GM12878 (cell line): ENCODE measurements at regions not wholly inside any gene's neighbourhood (a gene's known extent, or its start where the extent isn't known, plus 50 kb on each side); places are given as distances from the start of the nearest gene placed in this dataset.
A peak's percentile ranks its signal among the peaks of the same experiment; 100 is the strongest.

Source experiments
- ATAC-seq: fragments of 200-7000 bp; cut with Tn5 transposase; 3 replicates; pipeline ENCODE4 v1.9.1; 2020; ENCODE audit warnings: mild to moderate bottlenecking, moderate library complexity
- BruUV-seq: library from RNA; stranded (reverse); fragments of 400-500 nt; replicated peaks from 2 replicates; lab custom pipeline; 2021; lab: Mats Ljungman, UMichigan
- CTCF ChIA-PET: fragments of 300-600 bp; sonication (Branson Sonifier 250); formaldehyde crosslinking; extraction: SDS; loops from one replicate; lab custom pipeline; 2021; ENCODE audit warnings: inconsistent platforms; lab: Yijun Ruan, JAX
- POLR2A ChIA-PET: fragments of 350-600 bp; formaldehyde crosslinking; extraction: SDS; loops from one replicate; lab custom pipeline; 2021; ENCODE audit warnings: inconsistent platforms; lab: Charles Lee
- RAD21 ChIA-PET: fragments of 300-600 bp; sonication (Branson Sonifier 250); formaldehyde crosslinking; loops from one replicate; lab custom pipeline; 2023; ENCODE audit warnings: antibody characterized with exemption; ENCODE audit not compliant: unreplicated experiment; lab: Charles Lee
- SMC1A ChIA-PET: fragments of 300-600 bp; sonication (Branson Sonifier 250); formaldehyde crosslinking; loops from one replicate; lab custom pipeline; 2023; ENCODE audit not compliant: unreplicated experiment, uncharacterized antibody; lab: Charles Lee
- DNase-seq: peaks from one replicate; pipeline ENCODE4 v3.0.0-alpha.2; 2011; ENCODE audit warnings: low read depth, low spot score
- FAIRE-seq: peaks from 3 replicates; lab custom pipeline; 2011; peaks lifted over from hg19 to GRCh38; lab: Jason Lieb, UNC
- H2AFZ ChIP-seq: 2 replicates; pipeline ENCODE4 v1.6.0; 2011; ENCODE audit warnings: low read depth, low read length, control low read depth; ENCODE audit not compliant: control insufficient read depth
- H3K27ac ChIP-seq: 2 replicates; pipeline ENCODE4 v1.5.1; 2011; ENCODE audit warnings: control low read depth; ENCODE audit not compliant: control insufficient read depth, insufficient read depth
- H3K27me3 ChIP-seq, 2 experiments: replicated peaks in 1 of 2; 2 replicates each; pipeline versions ENCODE4 v1.6.0 to v1.6.1; 2011; ENCODE audit warnings: low read length in 1 of 2; ENCODE audit not compliant: control insufficient read depth in 2 of 2, insufficient read depth in 2 of 2
- H3K36me3 ChIP-seq, 2 experiments: 2 replicates each; pipeline ENCODE4 v1.5.1; 2011; ENCODE audit warnings: low read length in 1 of 2; ENCODE audit not compliant: control insufficient read depth in 2 of 2, insufficient read depth in 2 of 2
- H3K4me1 ChIP-seq: 2 replicates; pipeline ENCODE4 v1.6.1; 2011; ENCODE audit warnings: mild to moderate bottlenecking, low read length, moderate library complexity, mixed read lengths; ENCODE audit not compliant: control insufficient read depth, insufficient read depth
- H3K4me2 ChIP-seq: 2 replicates; pipeline ENCODE4 v1.6.0; 2011; ENCODE audit warnings: control low read depth; ENCODE audit not compliant: control insufficient read depth, insufficient read depth
- H3K4me3 ChIP-seq: fragments of 200-600 bp; sonication (generic); 2 replicates; pipeline ENCODE4 v1.5.1; 2016
- H3K79me2 ChIP-seq: 2 replicates; pipeline ENCODE4 v1.6.0; 2011; ENCODE audit warnings: low read length; ENCODE audit not compliant: control insufficient read depth, insufficient read depth
- H3K9ac ChIP-seq: 2 replicates; pipeline ENCODE4 v1.8.0; 2011; ENCODE audit warnings: low read length, control low read depth, mixed read lengths; ENCODE audit not compliant: control insufficient read depth, insufficient read depth
- H3K9me3 ChIP-seq: replicated peaks from 3 replicates; pipeline ENCODE4 v1.5.1; 2011; ENCODE audit warnings: mild to moderate bottlenecking, low read length; ENCODE audit not compliant: control insufficient read depth, insufficient read depth
- H4K20me1 ChIP-seq: 2 replicates; pipeline ENCODE4 v1.6.0; 2011; ENCODE audit not compliant: control insufficient read depth, insufficient read depth
- ASH2L ChIP-seq: fragments of 300-600, 200-600 bp; sonication (generic); IDR thresholded peaks from 2 replicates; pipeline ENCODE4 v1.6.1; 2017; ENCODE audit warnings: low read depth, mild to moderate bottlenecking, borderline replicate concordance
- ATF7 ChIP-seq: fragments of 450-650 bp; IDR thresholded peaks from 2 replicates; pipeline ENCODE4 v1.6.1; 2016; ENCODE audit warnings: low read depth, mild to moderate bottlenecking
- E2F8 ChIP-seq: fragments of 450-650 bp; IDR thresholded peaks from 2 replicates; pipeline ENCODE4 v1.6.1; 2018; ENCODE audit warnings: mild to moderate bottlenecking, low read depth, moderate library complexity; ENCODE audit not compliant: partially characterized antibody
- ESRRA ChIP-seq: IDR thresholded peaks from 2 replicates; pipeline ENCODE4 v1.6.1; 2012; ENCODE audit warnings: mild to moderate bottlenecking, low read length, improper control_type of control experiment
- RAD51 ChIP-seq: fragments of 450-650 bp; IDR thresholded peaks from 2 replicates; pipeline ENCODE4 v1.6.1; 2016; ENCODE audit warnings: moderate library complexity, mild to moderate bottlenecking, inconsistent platforms
- RELA ChIP-seq: fragments of 450-650 bp; IDR thresholded peaks from 2 replicates; pipeline ENCODE4 v1.8.0; 2014; ENCODE audit warnings: borderline replicate concordance; ENCODE audit not compliant: partially characterized antibody
- SREBF1 ChIP-seq: IDR thresholded peaks from 2 replicates; pipeline ENCODE4 v1.6.1; 2012; ENCODE audit warnings: mild to moderate bottlenecking, low read length
- TCF12 ChIP-seq: IDR thresholded peaks from 2 replicates; pipeline ENCODE4 v1.6.1; 2011; ENCODE audit warnings: low read depth, mild to moderate bottlenecking, low read length
- ZBTB33 ChIP-seq: fragments of 450-650 bp; IDR thresholded peaks from 2 replicates; pipeline ENCODE4 v1.6.1; 2017; ENCODE audit warnings: mild to moderate bottlenecking
- ZNF207 ChIP-seq: fragments of 450-650 bp; IDR thresholded peaks from 2 replicates; pipeline ENCODE4 v1.6.1; 2014; ENCODE audit warnings: antibody characterized with exemption, mild to moderate bottlenecking, borderline replicate concordance
- WGBS: methylation state at CpG from one replicate; pipeline ENCODE4 v1.1.6; 2016; ENCODE audit warnings: low lambda C conversion rate; ENCODE audit not compliant: insufficient replicate concordance, insufficient coverage; ENCODE audit errors: missing lambda C conversion rate; 5-methylcytosine and 5-hydroxymethylcytosine counted together
- in situ Hi-C: fragments of 300-500 bp; cut with MboI; formaldehyde crosslinking; loops from 9 replicates; pipeline ENCODE4 v1.14.3; 2018; ENCODE audit warnings: mixed read lengths
- intact Hi-C: fragments of 100-400 bp; cut with micrococcal nuclease; formaldehyde crosslinking; loops from one replicate; pipeline ENCODE4 v1.14.2; 2022; ENCODE audit not compliant: unreplicated experiment
- TF ChIP-seq, protein P1 (sequence below), 3 experiments: IDR thresholded peaks in 2 of 3; conservative IDR thresholded peaks in 1 of 3; 2 replicates each; pipeline ENCODE4 v1.5.1; 2011; ENCODE audit warnings: low read depth in 3 of 3, low read length in 3 of 3, mild to moderate bottlenecking in 3 of 3, control low read depth in 2 of 3, moderate library complexity in 2 of 3, inconsistent platforms in 1 of 3, mixed read lengths in 1 of 3; ENCODE audit not compliant: control insufficient read depth in 2 of 3, insufficient read depth in 1 of 3; ENCODE audit errors: extremely low read depth in 1 of 3
- TF ChIP-seq, protein P2 (sequence below): IDR thresholded peaks from 2 replicates; pipeline ENCODE4 v1.6.1; 2011; ENCODE audit warnings: borderline replicate concordance, low read depth, mild to moderate bottlenecking, moderate library complexity, low read length; ENCODE audit not compliant: insufficient read depth, poor library complexity, severe bottlenecking

- no TSS peak for BruUV-seq
- Histone ChIP-seq H4K20me1 (no peaks in the 10 kb centered on the region), H3K9me3 (no peaks in the 10 kb centered on the region), H3K27ac (no peak overlapping the region), H3K4me2 (no peak overlapping the region), H3K36me3 (no peaks in the 10 kb centered on the region), H3K4me3 (no peak overlapping the region), H2AFZ (no peak overlapping the region), H3K79me2 (no peaks in the 10 kb centered on the region), H3K4me1 (no peaks in the 10 kb centered on the region), H3K27me3 (no peaks in the 10 kb centered on the region), H3K9ac (no peak overlapping the region)
- ATAC-seq (peak; percentile 22; the same call in 1 of the 3 replicates), DNase-seq (no peak), FAIRE-seq (no peak)
- TF ChIP-seq RAD51 (no peak), ATF7 (no peak), SREBF1 (no peak), RELA (no peak), TCF12 (no peak), ZNF207 (no peak), E2F8 (no peak), ESRRA (no peak), ZBTB33 (no peak), ASH2L (no peak)
- TF ChIP-seq, protein P1, sequence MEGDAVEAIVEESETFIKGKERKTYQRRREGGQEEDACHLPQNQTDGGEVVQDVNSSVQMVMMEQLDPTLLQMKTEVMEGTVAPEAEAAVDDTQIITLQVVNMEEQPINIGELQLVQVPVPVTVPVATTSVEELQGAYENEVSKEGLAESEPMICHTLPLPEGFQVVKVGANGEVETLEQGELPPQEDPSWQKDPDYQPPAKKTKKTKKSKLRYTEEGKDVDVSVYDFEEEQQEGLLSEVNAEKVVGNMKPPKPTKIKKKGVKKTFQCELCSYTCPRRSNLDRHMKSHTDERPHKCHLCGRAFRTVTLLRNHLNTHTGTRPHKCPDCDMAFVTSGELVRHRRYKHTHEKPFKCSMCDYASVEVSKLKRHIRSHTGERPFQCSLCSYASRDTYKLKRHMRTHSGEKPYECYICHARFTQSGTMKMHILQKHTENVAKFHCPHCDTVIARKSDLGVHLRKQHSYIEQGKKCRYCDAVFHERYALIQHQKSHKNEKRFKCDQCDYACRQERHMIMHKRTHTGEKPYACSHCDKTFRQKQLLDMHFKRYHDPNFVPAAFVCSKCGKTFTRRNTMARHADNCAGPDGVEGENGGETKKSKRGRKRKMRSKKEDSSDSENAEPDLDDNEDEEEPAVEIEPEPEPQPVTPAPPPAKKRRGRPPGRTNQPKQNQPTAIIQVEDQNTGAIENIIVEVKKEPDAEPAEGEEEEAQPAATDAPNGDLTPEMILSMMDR (IDR thresholded peaks at IDR 0.05 in 2 of 3, conservative IDR thresholded peaks at IDR 0.05 in 1 of 3; ENCODE audit: control insufficient read depth in 2 of 3, extremely low read depth in 1 of 3, insufficient read depth in 1 of 3, low read depth in 3 of 3, low read length in 3 of 3): no peak
- TF ChIP-seq, protein P2, sequence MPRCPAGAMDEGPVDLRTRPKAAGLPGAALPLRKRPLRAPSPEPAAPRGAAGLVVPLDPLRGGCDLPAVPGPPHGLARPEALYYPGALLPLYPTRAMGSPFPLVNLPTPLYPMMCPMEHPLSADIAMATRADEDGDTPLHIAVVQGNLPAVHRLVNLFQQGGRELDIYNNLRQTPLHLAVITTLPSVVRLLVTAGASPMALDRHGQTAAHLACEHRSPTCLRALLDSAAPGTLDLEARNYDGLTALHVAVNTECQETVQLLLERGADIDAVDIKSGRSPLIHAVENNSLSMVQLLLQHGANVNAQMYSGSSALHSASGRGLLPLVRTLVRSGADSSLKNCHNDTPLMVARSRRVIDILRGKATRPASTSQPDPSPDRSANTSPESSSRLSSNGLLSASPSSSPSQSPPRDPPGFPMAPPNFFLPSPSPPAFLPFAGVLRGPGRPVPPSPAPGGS: no peak
- WGBS: 20% methylated on average over 2 of the region's 2 CpGs
- RAD21 ChIA-PET: no interaction called here
- CTCF ChIA-PET: no interaction called here
- SMC1A ChIA-PET: no interaction called here
- in situ Hi-C loops: loop anchor here (10.0 to 25.0 kb wide), 2 partner anchors 684 to 1972 kb away; no protein-coding TSS in a partner anchor
- POLR2A ChIA-PET: no interaction called here
- intact Hi-C loops: loop anchor here (10.0 kb wide), 1 partner anchor 1994 kb away; no protein-coding TSS in a partner anchor
Observed at GRCh38 chr12:84508851-84509260, 403.7 kb downstream of the SLC6A15 start.
